HepG2 (cell line): ENCODE measurements at regions not wholly inside any gene's neighbourhood (a gene's known extent, or its start where the extent isn't known, plus 50 kb on each side); places are given as distances from the start of the nearest gene placed in this dataset.

Source experiments
- ATAD3A ChIP-seq: sonication (generic); formaldehyde crosslinking; IDR thresholded peaks from 2 replicates; pipeline ENCODE4 v1.4.0; 2020; ENCODE audit warnings: missing genetic modification reagents
- FOXA3 ChIP-seq: IDR thresholded peaks from 2 replicates; pipeline ENCODE4 v1.6.1; 2016; ENCODE audit warnings: missing genetic modification reagents, missing compliant biosample characterization
- PBX3 ChIP-seq: sonication (generic); formaldehyde crosslinking; IDR thresholded peaks from 2 replicates; pipeline ENCODE4 v1.8.1; 2023; ENCODE audit warnings: missing genetic modification reagents, inconsistent platforms, borderline replicate concordance
- YEATS2 ChIP-seq: sonication (generic); formaldehyde crosslinking; IDR thresholded peaks from 2 replicates; pipeline ENCODE4 v1.4.0; 2020; ENCODE audit warnings: missing genetic modification reagents, borderline replicate concordance
- ZBTB1 ChIP-seq: sonication (generic); formaldehyde crosslinking; IDR thresholded peaks from 2 replicates; pipeline ENCODE4 v1.4.0; 2020; ENCODE audit warnings: missing genetic modification reagents, borderline replicate concordance
- ZXDC ChIP-seq: sonication (generic); formaldehyde crosslinking; IDR thresholded peaks from 2 replicates; pipeline ENCODE4 v1.5.0; 2020; ENCODE audit warnings: mild to moderate bottlenecking, missing genetic modification reagents
- TF ChIP-seq, protein P1 (sequence below): sonication (generic); formaldehyde crosslinking; IDR thresholded peaks from 2 replicates; pipeline ENCODE4 v1.5.1; 2020; ENCODE audit warnings: mild to moderate bottlenecking, missing genetic modification reagents
- TF ChIP-seq, protein P2 (sequence below): IDR thresholded peaks from 2 replicates; pipeline ENCODE4 v1.4.0; 2020; ENCODE audit warnings: mild to moderate bottlenecking, missing genetic modification reagents

- TF ChIP-seq, protein P1, sequence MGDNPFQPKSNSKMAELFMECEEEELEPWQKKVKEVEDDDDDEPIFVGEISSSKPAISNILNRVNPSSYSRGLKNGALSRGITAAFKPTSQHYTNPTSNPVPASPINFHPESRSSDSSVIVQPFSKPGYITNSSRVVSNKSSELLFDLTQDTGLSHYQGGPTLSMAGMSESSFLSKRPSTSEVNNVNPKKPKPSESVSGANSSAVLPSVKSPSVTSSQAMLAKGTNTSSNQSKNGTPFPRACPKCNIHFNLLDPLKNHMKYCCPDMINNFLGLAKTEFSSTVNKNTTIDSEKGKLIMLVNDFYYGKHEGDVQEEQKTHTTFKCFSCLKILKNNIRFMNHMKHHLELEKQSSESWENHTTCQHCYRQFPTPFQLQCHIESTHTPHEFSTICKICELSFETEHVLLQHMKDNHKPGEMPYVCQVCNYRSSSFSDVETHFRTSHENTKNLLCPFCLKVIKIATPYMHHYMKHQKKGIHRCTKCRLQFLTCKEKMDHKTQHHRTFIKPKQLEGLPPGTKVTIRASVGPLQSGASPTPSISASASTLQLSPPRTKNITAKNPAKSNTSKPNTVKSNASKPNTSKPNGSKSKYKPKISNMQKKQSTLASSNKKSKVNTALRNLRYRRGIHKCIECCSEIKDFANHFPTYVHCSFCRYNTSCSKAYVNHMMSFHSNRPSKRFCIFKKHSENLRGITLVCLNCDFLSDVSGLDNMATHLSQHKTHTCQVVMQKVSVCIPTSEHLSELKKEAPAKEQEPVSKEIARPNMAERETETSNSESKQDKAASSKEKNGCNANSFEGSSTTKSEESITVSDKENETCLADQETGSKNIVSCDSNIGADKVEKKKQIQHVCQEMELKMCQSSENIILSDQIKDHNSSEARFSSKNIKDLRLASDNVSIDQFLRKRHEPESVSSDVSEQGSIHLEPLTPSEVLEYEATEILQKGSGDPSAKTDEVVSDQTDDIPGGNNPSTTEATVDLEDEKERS (CRISPR knock-in tag), result no peak
- TF ChIP-seq PBX3 (CRISPR knock-in tag) (no peak), ATAD3A (no peak), FOXA3 (CRISPR knock-in tag) (no peak), YEATS2 (CRISPR knock-in tag) (no peak), ZBTB1 (no peak), ZXDC (CRISPR knock-in tag) (no peak)
- TF ChIP-seq, protein P2, sequence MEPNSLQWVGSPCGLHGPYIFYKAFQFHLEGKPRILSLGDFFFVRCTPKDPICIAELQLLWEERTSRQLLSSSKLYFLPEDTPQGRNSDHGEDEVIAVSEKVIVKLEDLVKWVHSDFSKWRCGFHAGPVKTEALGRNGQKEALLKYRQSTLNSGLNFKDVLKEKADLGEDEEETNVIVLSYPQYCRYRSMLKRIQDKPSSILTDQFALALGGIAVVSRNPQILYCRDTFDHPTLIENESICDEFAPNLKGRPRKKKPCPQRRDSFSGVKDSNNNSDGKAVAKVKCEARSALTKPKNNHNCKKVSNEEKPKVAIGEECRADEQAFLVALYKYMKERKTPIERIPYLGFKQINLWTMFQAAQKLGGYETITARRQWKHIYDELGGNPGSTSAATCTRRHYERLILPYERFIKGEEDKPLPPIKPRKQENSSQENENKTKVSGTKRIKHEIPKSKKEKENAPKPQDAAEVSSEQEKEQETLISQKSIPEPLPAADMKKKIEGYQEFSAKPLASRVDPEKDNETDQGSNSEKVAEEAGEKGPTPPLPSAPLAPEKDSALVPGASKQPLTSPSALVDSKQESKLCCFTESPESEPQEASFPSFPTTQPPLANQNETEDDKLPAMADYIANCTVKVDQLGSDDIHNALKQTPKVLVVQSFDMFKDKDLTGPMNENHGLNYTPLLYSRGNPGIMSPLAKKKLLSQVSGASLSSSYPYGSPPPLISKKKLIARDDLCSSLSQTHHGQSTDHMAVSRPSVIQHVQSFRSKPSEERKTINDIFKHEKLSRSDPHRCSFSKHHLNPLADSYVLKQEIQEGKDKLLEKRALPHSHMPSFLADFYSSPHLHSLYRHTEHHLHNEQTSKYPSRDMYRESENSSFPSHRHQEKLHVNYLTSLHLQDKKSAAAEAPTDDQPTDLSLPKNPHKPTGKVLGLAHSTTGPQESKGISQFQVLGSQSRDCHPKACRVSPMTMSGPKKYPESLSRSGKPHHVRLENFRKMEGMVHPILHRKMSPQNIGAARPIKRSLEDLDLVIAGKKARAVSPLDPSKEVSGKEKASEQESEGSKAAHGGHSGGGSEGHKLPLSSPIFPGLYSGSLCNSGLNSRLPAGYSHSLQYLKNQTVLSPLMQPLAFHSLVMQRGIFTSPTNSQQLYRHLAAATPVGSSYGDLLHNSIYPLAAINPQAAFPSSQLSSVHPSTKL (CRISPR knock-in tag), result no peak
These were observed 247.2 kb downstream of the EIPR1 start (continued) for GRCh38 chr2:3130444-3130843.
